ENCODE measurements at regions not wholly inside any gene's neighbourhood (a gene's known extent, or its start where the extent isn't known, plus 50 kb on each side); places are given as distances from the start of the nearest gene placed in this dataset.

DNA sequence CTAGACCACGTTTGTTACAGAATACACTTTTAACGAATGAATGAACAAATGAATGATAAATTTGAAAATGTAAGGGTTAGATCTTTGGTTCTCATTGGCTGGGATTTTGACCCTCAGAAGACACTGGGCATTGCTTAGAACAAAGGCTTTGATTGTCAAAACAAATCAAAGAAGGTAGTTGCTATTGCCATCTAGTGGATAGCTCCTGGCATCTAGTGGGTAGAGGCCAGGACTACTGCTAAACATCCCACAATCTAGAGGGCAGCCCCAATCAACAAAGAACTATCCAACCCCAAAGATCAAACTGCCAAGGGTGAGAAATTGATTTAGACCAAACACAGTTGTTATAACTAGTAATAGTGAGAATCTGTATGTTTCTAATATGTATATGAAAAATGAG lies 552.3 kb downstream of the KCNJ3 start:
- DNase-seq: no peak

DNA sequence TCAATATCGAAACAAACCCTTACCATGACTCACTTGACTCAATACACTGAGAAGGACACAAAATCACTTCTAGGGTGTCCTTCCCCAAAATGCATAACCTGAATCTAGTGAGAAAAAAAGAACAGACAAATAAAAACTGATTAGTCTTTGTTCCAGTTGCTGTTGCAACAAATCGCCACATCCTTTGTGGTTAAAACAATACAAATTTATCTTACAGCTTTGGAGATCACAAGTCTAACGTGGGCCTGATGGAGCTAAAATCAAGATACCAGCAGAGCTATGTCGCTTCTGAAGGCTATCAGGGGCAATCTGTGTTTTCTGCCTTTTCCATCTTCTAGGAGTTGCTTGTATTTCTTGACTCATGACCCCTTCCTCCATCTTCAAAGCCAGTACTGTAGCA lies 541.7 kb downstream of the KCNJ3 start:
- no peak for DNase-seq

DNA sequence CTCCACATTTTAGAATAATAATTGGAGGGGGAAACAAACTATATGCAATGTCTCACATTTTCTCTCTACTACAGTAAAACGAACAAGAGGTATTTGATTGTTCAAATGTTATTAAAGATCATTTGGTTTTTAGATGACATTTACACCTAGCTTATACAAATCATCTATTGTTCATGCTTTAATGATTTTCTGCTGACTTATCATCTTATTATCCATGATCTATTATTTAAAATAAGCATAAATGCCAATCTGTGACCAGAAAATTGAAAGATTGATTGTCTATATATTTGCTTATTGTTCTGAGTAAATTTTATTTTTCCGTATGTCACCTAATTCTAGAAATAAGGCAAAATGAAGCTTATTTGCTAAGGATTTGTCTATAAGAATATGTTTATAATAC lies 537.2 kb downstream of the KCNJ3 start:
- DNase-seq: no peak

DNA sequence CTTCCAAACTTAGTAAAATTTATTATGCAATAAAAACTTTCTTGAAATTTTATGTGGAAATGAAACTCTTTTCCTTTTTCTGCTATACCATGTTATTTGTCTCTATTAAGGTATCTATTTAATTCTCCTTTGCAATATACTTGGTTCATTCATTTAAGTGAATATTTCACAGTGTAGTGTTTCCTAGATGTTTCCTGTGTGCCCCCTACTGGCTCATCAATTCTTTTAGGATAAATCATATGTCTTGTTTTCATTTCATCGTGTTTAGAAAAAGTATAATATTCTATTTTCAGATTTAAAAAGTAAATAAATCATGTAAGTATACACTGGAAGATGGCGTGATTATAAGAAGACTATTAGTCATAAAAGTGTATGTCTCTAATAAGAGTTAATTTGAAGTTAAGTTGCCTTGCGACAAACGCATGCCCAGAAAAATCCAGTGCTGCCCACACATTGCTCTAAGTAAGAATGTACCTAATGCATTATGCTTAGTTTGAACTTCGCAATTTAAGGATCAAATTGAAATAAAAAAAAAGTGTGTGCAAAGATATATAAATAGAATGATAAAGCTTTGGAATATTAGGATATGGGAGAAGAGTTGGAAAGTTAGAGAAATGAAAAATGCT lies 525.4 kb downstream of the KCNJ3 start:
- DNase-seq: peak; percentile 15

DNA sequence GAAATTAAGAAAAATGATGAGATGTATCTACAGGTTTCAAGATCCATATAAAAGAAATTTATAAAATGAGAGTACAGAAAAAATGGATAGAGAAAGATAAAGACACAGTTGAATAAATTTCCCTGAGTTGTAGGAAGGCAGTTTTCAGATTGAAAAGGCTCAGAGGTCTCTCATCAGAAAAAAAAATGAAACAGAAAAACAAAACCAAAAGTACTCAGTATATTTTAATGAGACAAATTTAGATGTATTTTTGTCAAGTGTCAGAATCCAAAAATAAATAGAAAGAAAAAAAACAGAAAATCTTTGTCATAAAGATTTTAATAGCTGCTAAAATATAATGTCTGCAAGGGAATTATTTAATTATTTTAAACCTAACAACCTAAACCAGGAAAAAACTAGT lies 520.5 kb downstream of the KCNJ3 start:
- DNase-seq: no peak

DNA sequence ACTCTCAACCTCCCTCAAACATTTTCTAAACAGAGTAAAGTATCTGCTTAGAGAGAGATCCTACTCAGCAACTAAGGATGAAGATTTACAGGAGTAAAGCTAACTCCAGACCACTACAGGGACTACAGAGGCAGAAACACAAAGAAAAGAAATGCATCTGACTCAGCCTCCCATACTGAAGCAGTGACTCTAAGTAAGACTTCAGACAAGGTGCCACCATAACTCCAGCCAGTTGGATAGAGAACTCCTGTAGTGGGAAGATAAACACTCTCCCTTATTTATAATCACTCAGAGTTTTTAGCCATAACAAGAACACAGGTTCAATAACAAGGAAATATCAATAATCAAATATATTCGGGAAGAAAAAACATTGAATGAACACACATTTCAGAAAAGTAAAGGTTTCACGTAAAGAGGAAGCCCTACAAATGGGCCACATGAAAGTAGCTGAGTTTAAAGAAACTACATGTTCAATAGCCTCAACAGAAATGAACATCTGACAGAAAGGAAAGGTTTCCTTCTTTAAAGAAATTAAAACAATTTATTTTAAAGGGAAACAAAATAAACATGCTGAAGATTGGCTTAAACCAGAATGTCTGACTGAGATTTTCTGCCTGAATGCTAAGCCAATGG lies 519.9 kb downstream of the KCNJ3 start:
- DNase-seq: no peak

DNA sequence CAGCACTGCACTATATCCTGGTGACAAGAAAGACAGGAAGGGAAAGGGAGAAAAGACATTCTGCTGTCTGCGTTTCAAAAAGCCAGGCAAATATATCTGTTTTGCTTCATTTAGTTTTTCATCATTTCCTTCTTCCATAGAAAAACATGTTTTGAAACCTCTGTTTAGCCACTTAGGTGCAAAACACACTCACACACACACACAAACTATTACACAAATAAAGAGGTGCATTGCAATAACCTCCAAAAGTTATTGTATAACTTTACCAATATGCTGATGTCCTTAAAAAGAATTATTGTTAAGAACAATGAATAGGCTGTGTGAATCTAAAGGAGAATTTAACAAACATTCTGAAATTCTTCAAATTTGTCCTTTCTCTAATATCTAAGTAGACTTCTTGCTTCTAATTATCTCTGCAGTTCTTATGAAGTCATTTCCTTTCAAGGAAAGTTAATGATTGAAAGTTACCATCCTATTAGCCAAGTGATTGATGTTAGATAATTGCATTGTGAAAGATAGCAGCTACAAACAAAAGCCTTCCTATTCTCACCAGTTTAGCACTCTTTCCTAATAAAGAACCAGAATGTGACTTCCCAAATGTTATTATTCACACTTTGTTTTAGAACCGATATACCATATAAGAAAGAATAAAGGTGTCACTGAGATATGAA lies 516.7 kb downstream of the KCNJ3 start:
- no peak for DNase-seq

DNA sequence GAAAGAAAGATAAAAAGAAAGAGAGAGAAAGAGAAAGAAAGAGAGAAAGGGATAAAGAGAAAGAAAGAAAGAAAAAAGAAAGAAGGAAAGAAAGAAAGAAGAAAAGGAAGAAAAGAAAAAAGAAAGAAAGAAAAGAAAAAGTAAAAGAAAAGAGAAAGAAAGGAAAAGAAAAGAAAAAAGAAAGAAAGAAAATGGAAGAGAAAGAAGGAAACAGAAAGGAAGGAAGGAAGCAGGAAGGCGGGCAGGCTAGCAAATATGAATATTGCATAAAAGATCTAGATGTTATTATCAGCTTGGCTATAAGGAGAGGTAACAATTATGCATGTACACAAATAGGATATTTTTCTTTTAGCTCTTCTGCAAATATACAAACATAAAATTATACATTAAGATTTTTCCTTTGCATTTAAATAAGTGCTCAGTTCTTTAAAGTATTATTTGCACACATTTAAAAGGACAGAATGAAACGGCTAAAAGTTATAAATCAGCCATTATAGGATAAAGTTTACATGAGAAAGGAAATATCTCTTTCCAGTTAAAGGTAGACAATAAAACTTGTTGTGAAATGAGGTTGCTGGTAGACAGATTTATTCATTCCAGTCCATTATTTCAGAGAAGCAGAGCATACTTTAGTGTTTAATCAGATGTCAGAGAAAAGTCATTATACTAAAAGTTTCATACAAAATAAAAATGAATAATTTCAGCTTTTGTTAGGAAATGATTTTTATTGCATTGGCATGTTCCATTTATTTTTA lies 511.4 kb downstream of the KCNJ3 start:
- DNase-seq: no peak

DNA sequence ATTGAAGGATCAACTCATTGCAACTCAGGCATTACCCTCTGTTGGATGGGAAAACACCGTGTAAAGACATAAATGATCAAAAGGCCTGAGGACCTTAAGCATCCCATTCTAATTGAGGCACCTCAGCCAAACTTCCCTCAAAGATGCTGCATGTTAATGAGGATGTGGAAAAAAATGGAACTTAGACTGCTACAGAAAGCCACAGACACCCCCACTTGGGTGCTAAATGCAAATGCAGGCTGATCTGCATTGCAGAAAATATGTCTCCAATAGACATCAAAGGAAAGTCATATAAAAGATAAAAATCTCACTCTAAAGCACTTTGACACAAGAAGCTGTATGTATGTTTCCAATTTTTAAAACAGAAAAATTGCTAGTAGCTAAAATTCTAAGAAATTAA lies 504.7 kb downstream of the KCNJ3 start:
- no peak for DNase-seq

DNA sequence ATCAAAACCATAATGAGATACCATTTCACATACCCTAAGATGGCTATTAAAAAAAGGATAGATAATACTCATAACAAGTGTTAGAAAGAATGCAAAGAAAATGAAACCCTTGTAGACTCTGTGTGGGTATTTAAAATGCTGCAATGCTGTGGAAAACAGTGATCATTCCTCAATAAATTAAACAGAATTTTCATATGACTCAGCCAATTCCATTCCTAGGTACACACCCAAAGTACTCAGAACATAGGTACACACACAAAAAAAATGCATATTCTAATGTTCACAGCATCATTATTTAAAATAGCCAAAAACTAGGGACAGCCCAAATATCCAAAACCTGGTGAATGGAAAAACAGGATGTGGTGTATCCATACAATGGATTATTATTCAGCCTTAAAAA lies 502.3 kb downstream of the KCNJ3 start:
- DNase-seq: no peak

DNA sequence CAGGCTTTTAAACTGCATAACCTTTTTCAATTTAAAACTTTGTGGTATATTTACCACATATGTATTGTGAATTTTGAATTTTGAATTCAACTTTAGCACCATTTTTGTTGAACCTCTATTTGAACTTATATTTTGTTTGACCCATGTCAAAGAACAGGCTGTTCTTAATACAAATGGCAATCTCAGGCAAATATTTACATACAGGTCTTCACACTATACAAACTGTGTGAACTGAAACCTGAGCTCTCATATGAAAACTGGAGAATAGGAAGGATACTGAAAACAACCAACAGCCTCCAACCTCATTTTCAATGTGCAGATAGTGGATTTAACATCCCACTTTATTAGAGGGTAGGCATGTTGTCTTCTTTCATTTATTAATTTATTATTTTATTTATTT lies 491.8 kb downstream of the KCNJ3 start:
- DNase-seq: no peak

DNA sequence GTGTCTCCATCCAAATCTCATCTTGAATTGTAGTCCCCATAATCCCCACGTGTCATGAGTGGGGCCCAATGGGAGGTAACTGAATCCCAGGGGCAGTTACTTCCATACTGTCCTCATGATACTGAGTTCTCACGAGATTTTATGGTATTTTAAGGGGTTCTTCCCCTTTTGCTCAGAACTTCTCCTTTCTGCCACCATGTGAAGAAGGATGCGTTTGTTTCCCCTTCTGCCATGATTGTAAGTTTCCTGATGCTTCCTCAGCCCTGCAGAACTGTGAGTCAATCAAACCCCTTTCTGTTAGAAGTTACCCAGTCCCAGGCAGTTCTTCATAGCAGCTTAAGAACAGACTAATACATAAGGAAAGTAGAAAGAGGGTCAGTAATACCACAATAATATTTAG lies 480.4 kb downstream of the KCNJ3 start:
- DNase-seq: no peak

DNA sequence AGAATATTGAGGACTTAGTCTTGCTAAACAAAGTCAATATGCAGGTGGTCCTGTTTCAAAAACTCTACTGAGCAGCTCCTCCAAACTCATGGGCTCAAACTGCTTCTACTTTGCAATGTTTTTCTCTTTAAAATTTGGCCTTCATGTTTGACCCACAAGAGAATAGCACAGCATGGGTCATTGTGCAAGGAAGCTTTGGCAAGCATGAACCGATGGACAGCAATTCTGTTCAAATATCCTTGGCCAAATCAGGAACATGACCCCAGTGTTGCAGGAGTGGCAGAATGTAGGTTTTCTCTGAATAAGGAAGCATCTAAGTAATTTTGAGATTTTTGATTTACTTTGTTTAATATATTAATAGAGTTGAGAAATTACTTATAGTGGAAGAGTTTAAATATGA lies 477.9 kb downstream of the KCNJ3 start:
- DNase-seq: no peak

DNA sequence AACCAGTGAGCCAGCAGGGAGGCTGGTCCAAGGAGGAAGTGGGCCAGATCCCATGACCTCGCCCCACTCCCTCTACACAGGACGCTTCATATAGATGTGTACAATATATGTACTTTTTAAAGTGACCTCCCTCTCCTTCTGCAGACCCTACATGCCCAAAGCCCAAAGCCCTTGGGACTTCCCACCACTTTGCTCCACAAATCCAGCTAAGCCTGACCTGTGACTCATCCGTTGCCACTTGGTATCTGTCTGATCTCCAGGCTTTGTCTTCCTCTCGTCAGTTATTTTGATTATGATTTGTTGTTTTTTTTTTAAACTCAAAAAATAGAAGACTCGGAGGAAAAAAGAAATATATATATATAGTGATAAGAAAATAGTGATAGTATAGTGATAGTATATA lies 470.8 kb downstream of the KCNJ3 start:
- DNase-seq: no peak

DNA sequence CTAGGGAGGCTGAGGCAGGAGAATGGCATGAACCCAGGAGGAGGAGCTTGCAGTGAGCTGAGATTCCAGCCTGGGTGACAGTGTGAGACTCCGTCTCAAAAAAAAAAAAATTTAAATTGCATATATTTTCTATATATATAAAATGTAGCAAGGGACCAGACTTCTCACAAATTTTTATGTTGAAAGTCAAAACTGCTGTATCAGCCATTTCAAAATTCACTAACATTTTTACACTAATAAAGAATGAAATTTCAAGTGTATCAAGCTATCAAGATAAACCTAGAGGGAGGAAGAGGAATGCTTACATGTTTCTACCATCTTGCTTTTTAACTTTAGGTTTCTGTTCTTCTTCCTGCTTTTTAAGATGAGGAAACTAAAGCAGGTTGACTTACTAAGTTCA lies 464.0 kb downstream of the KCNJ3 start:
- no peak for DNase-seq

DNA sequence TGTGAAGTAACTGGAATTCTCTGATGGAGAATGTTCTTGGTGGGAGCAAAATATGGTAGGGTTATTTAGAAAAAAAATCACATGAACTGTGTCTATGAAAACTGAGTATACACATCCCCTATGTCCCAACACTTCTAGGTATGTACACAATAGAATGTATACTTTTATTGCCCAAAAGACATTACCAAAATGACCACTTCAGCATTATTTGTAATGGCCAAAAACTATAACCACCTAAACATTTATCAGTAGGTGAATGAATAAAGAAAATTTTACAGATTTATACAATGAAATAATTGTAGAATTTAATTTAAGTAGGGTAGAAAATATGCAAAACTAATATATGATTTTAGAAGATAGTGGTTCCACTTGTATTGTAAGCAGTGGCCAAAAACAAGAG lies 462.8 kb downstream of the KCNJ3 start:
- no peak for DNase-seq

DNA sequence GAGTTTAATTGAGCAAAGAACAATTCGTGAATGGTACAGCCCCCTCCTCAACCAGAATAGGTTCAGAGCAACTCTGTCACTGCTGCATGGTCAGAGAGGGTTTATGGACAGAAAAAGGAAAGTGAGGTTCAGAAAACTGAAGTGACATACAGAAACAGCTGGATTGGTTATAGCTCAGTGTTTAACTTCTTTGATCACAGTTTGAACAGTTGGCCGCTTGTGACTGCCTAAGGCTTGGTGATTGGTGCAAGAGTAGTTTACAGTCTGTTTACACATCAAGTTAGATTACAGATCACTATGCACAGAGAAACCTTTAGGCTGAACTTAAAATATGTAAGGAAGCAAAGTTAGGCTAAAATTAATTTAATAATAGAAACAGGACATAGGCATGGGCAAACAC lies 459.2 kb downstream of the KCNJ3 start:
- DNase-seq: no peak

DNA sequence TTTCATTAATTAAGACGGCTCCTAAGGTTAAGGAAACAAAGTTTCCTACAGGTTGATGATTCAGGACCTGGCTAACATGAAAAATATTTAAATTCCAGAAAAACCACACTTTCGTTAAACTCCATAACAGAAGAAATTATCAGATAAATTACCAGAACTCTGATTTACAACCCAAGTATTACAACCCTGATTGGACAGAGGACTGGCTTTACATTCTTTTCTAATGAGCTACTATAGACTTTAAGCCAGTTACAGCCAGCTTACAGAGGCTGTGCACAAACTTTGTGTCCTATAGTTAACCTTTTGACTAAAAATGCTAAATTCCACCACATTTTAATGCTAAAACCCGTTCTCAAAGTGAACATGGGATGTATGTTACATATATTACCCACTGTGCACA lies 458.6 kb downstream of the KCNJ3 start:
- no peak for DNase-seq

DNA sequence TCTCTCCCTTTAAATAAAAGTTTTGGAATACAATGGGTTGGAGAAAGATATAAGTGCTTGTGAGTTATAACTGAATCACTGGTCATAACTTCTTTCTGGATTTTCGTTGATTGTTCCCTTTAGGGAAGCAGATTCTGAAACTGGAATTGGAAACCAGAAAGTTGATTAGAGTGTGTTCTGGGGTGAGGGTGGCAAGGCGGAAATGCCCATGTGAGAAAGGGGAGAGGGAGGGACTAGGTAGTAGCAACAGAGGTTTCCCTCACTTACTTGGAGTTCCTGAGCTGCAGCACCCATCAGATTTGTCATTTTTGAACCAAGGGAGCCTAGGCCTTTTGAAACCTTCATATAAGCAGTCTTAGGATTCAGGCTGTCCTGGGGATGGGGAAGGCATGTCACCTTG lies 453.4 kb downstream of the KCNJ3 start:
- DNase-seq: no peak

DNA sequence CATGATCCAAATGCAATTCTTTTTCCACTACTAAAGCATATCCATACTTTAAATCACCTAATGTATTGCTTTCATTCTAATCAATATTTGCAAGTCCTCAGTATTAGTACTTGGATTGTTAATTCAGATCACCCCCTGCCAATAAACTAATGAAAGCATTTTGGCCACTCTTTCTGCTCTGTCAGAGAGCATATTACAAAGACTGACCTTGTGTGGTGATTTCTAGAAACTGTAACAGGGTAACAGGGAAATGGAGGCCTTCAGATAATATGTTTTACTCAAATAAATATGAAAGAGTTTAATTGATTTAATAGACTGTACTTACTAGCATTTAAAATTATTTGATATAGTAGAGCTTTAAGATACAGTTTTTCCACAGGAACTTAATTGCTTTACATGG lies 453.0 kb downstream of the KCNJ3 start:
- no peak for DNase-seq

DNA sequence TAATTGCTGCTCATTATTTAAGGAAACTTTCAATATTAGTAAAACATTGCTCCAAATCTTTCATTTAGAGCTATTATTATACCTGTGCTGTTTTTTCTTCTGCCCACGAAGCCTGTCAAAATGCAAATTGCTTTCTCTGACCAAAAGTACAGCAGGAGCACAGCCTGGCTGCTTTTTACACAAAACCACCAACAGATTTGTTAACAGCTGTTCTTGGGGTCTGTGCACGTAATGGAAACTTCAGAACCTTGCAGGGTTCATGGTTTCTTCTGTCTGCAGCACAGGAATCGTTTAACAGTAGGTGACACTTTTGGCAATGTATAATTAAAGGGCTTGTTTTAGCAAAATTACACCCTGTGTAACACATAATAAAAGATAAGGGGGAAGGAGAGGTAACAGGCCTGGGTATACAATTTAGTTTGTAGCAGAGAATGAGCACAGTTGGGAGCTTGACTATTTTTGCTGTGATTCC lies 447.3 kb downstream of the KCNJ3 start:
- no peak for DNase-seq

DNA sequence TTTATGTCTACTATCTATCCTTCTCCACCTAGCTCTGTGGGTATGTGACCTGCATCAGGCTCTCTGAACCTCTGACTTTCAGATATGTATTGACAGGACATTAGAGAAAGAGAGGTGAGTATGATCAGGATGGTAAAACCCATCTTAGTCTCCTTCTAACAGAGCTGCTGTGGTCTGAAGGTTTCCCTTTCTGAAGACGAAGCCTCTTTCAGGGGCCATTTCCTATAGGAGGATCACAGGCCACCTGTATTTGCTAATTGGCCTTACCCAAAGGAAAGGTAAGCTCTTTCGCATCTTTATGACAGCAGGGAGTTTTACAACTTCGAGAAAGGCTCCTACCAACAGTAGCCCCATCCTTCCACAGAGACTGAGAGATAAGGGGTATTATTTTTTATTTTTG lies 442.9 kb downstream of the KCNJ3 start:
- no peak for DNase-seq

DNA sequence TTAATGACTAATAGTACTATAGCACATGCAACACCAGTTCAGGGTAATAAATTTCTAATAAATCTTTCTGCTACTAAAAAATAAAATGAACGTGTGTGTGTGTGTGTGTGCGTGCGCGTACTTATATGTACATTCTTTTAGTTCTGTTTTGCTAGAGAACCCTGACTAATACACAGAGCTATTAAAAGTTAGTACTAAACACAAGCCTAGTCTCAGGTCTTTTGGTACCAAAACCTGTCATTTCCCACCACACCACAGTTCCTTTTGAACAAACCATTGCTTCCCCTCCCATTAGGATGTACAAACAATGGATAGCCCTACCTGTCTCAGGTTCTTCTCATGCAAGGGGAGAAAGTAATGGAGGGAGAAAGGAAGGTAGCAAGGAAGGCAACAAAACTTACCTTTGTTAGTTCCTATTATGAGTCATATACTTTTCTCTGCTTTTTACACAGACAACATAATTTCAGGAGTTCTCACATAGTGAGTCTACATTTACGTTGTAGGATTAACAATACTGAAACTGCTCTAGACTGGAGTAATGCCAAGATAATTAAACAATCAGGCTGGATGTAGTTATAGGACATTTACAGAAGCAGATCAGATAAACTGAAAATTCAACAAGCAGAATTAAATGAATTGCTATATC lies 427.2 kb downstream of the KCNJ3 start:
- no peak for DNase-seq
